ENCODE measurements at regions not wholly inside any gene's neighbourhood (a gene's known extent, or its start where the extent isn't known, plus 50 kb on each side); places are given as distances from the start of the nearest gene placed in this dataset.

GRCh38 chr9:108675708-108676107 is 180.1 kb downstream of the ACTL7B start:
- no peak for TF ChIP-seq CTCF (IDR thresholded peaks at IDR 0.05)
- TF ChIP-seq ZFX (IDR thresholded peaks at IDR 0.05; ENCODE audit: borderline replicate concordance): no peak

All from 22Rv1 (cell line).